ENCODE measurements at regions not wholly inside any gene's neighbourhood (a gene's known extent, or its start where the extent isn't known, plus 50 kb on each side); places are given as distances from the start of the nearest gene placed in this dataset.

GRCh38 chr13:106243011-106243565, 292.4 kb downstream of the EFNB2 start:
- H3K27ac Mint-ChIP-seq, result no peak overlapping the region
- no peaks in the 10 kb centered on the region for H3K36me3 Mint-ChIP-seq
- no peak for DNase-seq (ENCODE audit: low spot score in 2 of 2)
- no peak for ATAC-seq
- no peaks in the 10 kb centered on the region for H3K9me3 Mint-ChIP-seq

GRCh38 chr13:106241974-106242953, 293.2 kb downstream of the EFNB2 start:
- Mint-ChIP-seq H3K9me3 (no peaks in the 10 kb centered on the region), H3K27ac (no peak overlapping the region), H3K36me3 (no peaks in the 10 kb centered on the region)
- DNase-seq (ENCODE audit: low spot score in 2 of 2), result no peak
- no peak for ATAC-seq

- Mint-ChIP-seq H3K9me3 (no peaks in the 10 kb centered on the region), H3K27ac (no peak overlapping the region), H3K36me3 (no peaks in the 10 kb centered on the region)
- ATAC-seq (no peak), DNase-seq (ENCODE audit: low spot score in 2 of 2) (no peak)
Observed at GRCh38 chr13:106238690-106239089, 296.8 kb downstream of the EFNB2 start.

- no peak overlapping the region for H3K27ac Mint-ChIP-seq
- H3K9me3 Mint-ChIP-seq, result peaks cover 0 to 3% of the 10 kb centered on the region in 2 donors
- DNase-seq (ENCODE audit: low spot score in 2 of 2) (no peak), ATAC-seq (no peak)
- no peaks in the 10 kb centered on the region for H3K36me3 Mint-ChIP-seq
Observed at GRCh38 chr13:106234636-106235035, 300.8 kb downstream of the EFNB2 start.

GRCh38 chr13:106233134-106233735, 302.2 kb downstream of the EFNB2 start:
- Mint-ChIP-seq H3K9me3 (peaks cover 0 to 3% of the 10 kb centered on the region in 2 donors), H3K27ac (no peak overlapping the region), H3K36me3 (no peaks in the 10 kb centered on the region)
- no peak for ATAC-seq
- no peak for DNase-seq (ENCODE audit: low spot score in 2 of 2)

GRCh38 chr13:106232681-106233080, 302.8 kb downstream of the EFNB2 start:
- ATAC-seq, result no peak
- Mint-ChIP-seq H3K9me3 (peaks cover 0 to 3% of the 10 kb centered on the region in 2 donors), H3K36me3 (no peaks in the 10 kb centered on the region), H3K27ac (no peak overlapping the region)
- DNase-seq (ENCODE audit: low spot score in 2 of 2), result no peak

- DNase-seq (ENCODE audit: low spot score in 2 of 2) (no peak), ATAC-seq (no peak)
- Mint-ChIP-seq H3K36me3 (no peaks in the 10 kb centered on the region), H3K9me3 (peaks cover 0 to 3% of the 10 kb centered on the region in 2 donors), H3K27ac (no peak overlapping the region)
Observed at GRCh38 chr13:106230450-106230849, 305.0 kb downstream of the EFNB2 start.

GRCh38 chr13:106225126-106225525, 310.3 kb downstream of the EFNB2 start:
- ATAC-seq (no peak), DNase-seq (ENCODE audit: low spot score in 2 of 2) (no peak)
- H3K36me3 Mint-ChIP-seq, result no peaks in the 10 kb centered on the region
- peaks cover 0 to 3% of the 10 kb centered on the region in 2 donors for H3K9me3 Mint-ChIP-seq
- H3K27ac Mint-ChIP-seq, result no peak overlapping the region

- H3K36me3 Mint-ChIP-seq, result no peaks in the 10 kb centered on the region
- ATAC-seq (no peak), DNase-seq (ENCODE audit: low spot score in 2 of 2) (no peak)
- H3K27ac Mint-ChIP-seq, result no peak overlapping the region
- peaks cover 0 to 3% of the 10 kb centered on the region in 2 donors for H3K9me3 Mint-ChIP-seq
Observed at GRCh38 chr13:106220211-106220610, 315.3 kb downstream of the EFNB2 start.

- no peak for DNase-seq (ENCODE audit: low spot score in 2 of 2)
- H3K9me3 Mint-ChIP-seq, result peaks cover 0 to 3% of the 10 kb centered on the region in 2 donors
- no peak for ATAC-seq
Observed at GRCh38 chr13:106213028-106213757, 322.3 kb downstream of the EFNB2 start.

GRCh38 chr13:106212386-106213010, 323.0 kb downstream of the EFNB2 start:
- DNase-seq (ENCODE audit: low spot score in 2 of 2), result no peak
- no peaks in the 10 kb centered on the region for H3K36me3 Mint-ChIP-seq
- H3K27ac Mint-ChIP-seq, result no peak overlapping the region
- peaks cover 0 to 3% of the 10 kb centered on the region in 2 donors for H3K9me3 Mint-ChIP-seq
- ATAC-seq, result no peak

More at GRCh38 chr13:106213028-106213757, 322.3 kb downstream of the EFNB2 start:
- Mint-ChIP-seq H3K36me3 (no peaks in the 10 kb centered on the region), H3K27ac (no peak overlapping the region)

- H3K36me3 Mint-ChIP-seq, result no peaks in the 10 kb centered on the region
- no peak for ATAC-seq
Observed at GRCh38 chr13:106210324-106210723, 325.1 kb downstream of the EFNB2 start.

GRCh38 chr13:106205871-106206270, 329.6 kb downstream of the EFNB2 start:
- H3K27ac Mint-ChIP-seq, result no peak overlapping the region

More at GRCh38 chr13:106210324-106210723, 325.1 kb downstream of the EFNB2 start:
- Mint-ChIP-seq H3K27ac (no peak overlapping the region), H3K9me3 (peaks cover 0 to 3% of the 10 kb centered on the region in 2 donors)
- DNase-seq (ENCODE audit: low spot score in 2 of 2), result no peak

GRCh38 chr13:106197496-106197895, 338.0 kb downstream of the EFNB2 start:
- DNase-seq (ENCODE audit: low spot score in 2 of 2) (no peak), ATAC-seq (no peak)
- Mint-ChIP-seq H3K9me3 (peaks cover 0 to under 1% of the 10 kb centered on the region in 2 donors), H3K36me3 (no peaks in the 10 kb centered on the region), H3K27ac (no peak overlapping the region)

More at GRCh38 chr13:106205871-106206270, 329.6 kb downstream of the EFNB2 start:
- H3K9me3 Mint-ChIP-seq, result peaks cover 0 to 3% of the 10 kb centered on the region in 2 donors
- DNase-seq (ENCODE audit: low spot score in 2 of 2) (no peak), ATAC-seq (no peak)
- no peaks in the 10 kb centered on the region for H3K36me3 Mint-ChIP-seq

GRCh38 chr13:106187501-106188095, 347.9 kb downstream of the EFNB2 start:
- no peak for ATAC-seq
- H3K9me3 Mint-ChIP-seq, result peaks cover 4 to 16% of the 10 kb centered on the region in 2 donors
- DNase-seq (ENCODE audit: low spot score in 2 of 2), result no peak
- H3K36me3 Mint-ChIP-seq, result no peaks in the 10 kb centered on the region
- no peak overlapping the region for H3K27ac Mint-ChIP-seq

- no peak for ATAC-seq
- H3K9me3 Mint-ChIP-seq, result peaks cover 4 to 15% of the 10 kb centered on the region in 2 donors
- no peaks in the 10 kb centered on the region for H3K36me3 Mint-ChIP-seq
- H3K27ac Mint-ChIP-seq, result no peak overlapping the region
- no peak for DNase-seq (ENCODE audit: low spot score in 2 of 2)
Observed at GRCh38 chr13:106187101-106187500, 348.4 kb downstream of the EFNB2 start.

Data from activated naive CD4-positive, alpha-beta T cell treated with anti-CD3 and anti-CD28 coated beads, Interleukin-2, amount 50 U/mL, for 72 hours (primary cell).